ENCODE measurements at regions not wholly inside any gene's neighbourhood (a gene's known extent, or its start where the extent isn't known, plus 50 kb on each side); places are given as distances from the start of the nearest gene placed in this dataset.

GRCh38 chr2:204447722-204448121, 97.6 kb upstream of the PARD3B start:
- TF ChIP-seq CTCF (IDR thresholded peaks at IDR 0.05) (no peak), POLR2AphosphoS5 (IDR thresholded peaks at IDR 0.05) (no peak)

Data from prostate gland (tissue), 2 donors.